Trophoblast cell (in vitro differentiated cells and primary cell): ENCODE measurements at regions not wholly inside any gene's neighbourhood (a gene's known extent, or its start where the extent isn't known, plus 50 kb on each side); places are given as distances from the start of the nearest gene placed in this dataset.
"Not testable (repeated sequence)": the region's sequence is repeated elsewhere in the genome, so short reads cannot be mapped to it uniquely, and the experiment has no call there.

Experiments used
- DNase-seq, 2 donors: peaks; one replicate each; pipeline ENCODE4 v3.0.0-alpha.2; 2016
- H2AFZ ChIP-seq: 2 replicates; pipeline ENCODE4 v1.6.1; 2013; ENCODE audit warnings: low read length, moderate library complexity, mild to moderate bottlenecking; ENCODE audit not compliant: insufficient read depth, poor library complexity
- H2AK5ac ChIP-seq: 2 replicates; pipeline ENCODE4 v1.6.1; 2013; ENCODE audit warnings: mild to moderate bottlenecking, low read length
- H2BK120ac ChIP-seq: 2 replicates; pipeline ENCODE4 v1.6.1; 2013; ENCODE audit warnings: low read length, mild to moderate bottlenecking, moderate library complexity; ENCODE audit not compliant: insufficient read depth, poor library complexity
- H2BK12ac ChIP-seq: 2 replicates; pipeline ENCODE4 v1.6.1; 2013; ENCODE audit warnings: mild to moderate bottlenecking, low read length, moderate library complexity
- H2BK5ac ChIP-seq: 2 replicates; pipeline ENCODE4 v1.6.1; 2013; ENCODE audit warnings: low read length, low read depth, moderate library complexity, mild to moderate bottlenecking; ENCODE audit not compliant: poor library complexity
- H3K14ac ChIP-seq: 2 replicates; pipeline ENCODE4 v1.6.1; 2013; ENCODE audit warnings: mild to moderate bottlenecking, low read length
- H3K18ac ChIP-seq: 2 replicates; pipeline ENCODE4 v1.6.1; 2013; ENCODE audit warnings: mild to moderate bottlenecking, low read length
- H3K23ac ChIP-seq: 2 replicates; pipeline ENCODE4 v1.6.1; 2013; ENCODE audit warnings: low read length
- H3K27ac ChIP-seq: 2 replicates; pipeline ENCODE4 v1.5.1; 2013; ENCODE audit warnings: low read depth, mild to moderate bottlenecking, inconsistent platforms, low read length, moderate library complexity
- H3K27me3 ChIP-seq: 2 replicates; pipeline ENCODE4 v1.6.1; 2013; ENCODE audit warnings: inconsistent platforms, mild to moderate bottlenecking, low read length, moderate library complexity; ENCODE audit not compliant: insufficient read depth
- H3K36me3 ChIP-seq, 2 experiments: 1 replicate in 1 of 2; 2 replicates in 1 of 2; pipeline ENCODE4 v1.6.1; 2013; ENCODE audit warnings: low read length in 2 of 2, mild to moderate bottlenecking in 2 of 2, moderate library complexity in 1 of 2; ENCODE audit not compliant: insufficient read depth in 2 of 2, control insufficient read depth in 1 of 2
- H3K4ac ChIP-seq: 2 replicates; pipeline ENCODE4 v1.6.1; 2013; ENCODE audit warnings: low read depth, mild to moderate bottlenecking, low read length, moderate library complexity
- H3K4me1 ChIP-seq, 2 experiments: 1 replicate in 1 of 2; 2 replicates in 1 of 2; pipeline ENCODE4 v1.6.1; 2013; ENCODE audit warnings: low read length in 2 of 2, mild to moderate bottlenecking in 2 of 2, moderate library complexity in 1 of 2; ENCODE audit not compliant: insufficient read depth in 2 of 2, control insufficient read depth in 1 of 2
- H3K4me2 ChIP-seq: 2 replicates; pipeline ENCODE4 v1.6.1; 2013; ENCODE audit warnings: inconsistent platforms, mild to moderate bottlenecking, low read length, moderate library complexity
- H3K4me3 ChIP-seq: 2 replicates; pipeline ENCODE4 v1.5.1; 2013; ENCODE audit warnings: mild to moderate bottlenecking, low read depth, low read length, inconsistent platforms
- H3K79me1 ChIP-seq: one replicate; pipeline ENCODE4 v1.6.1; 2013; ENCODE audit warnings: low read length
- H3K79me2 ChIP-seq: 2 replicates; pipeline ENCODE4 v1.6.1; 2013; ENCODE audit warnings: low read length, mild to moderate bottlenecking; ENCODE audit not compliant: control insufficient read depth, insufficient read depth, poor library complexity
- H3K9ac ChIP-seq: 2 replicates; pipeline ENCODE4 v1.6.1; 2013; ENCODE audit warnings: mild to moderate bottlenecking, low read length
- H3K9me3 ChIP-seq: 2 replicates; pipeline ENCODE4 v1.6.1; 2013; ENCODE audit warnings: low read depth, mild to moderate bottlenecking, control low read depth, inconsistent platforms, low read length; ENCODE audit not compliant: insufficient read depth
- H4K12ac ChIP-seq: 2 replicates; pipeline ENCODE4 v1.6.1; 2013; ENCODE audit warnings: low read depth, mild to moderate bottlenecking, low read length, moderate library complexity
- H4K8ac ChIP-seq: 2 replicates; pipeline ENCODE4 v1.6.1; 2013; ENCODE audit warnings: low read depth, mild to moderate bottlenecking, low read length, moderate library complexity
- H4K91ac ChIP-seq: one replicate; pipeline ENCODE4 v1.6.1; 2013; ENCODE audit warnings: low read depth, mild to moderate bottlenecking, low read length, moderate library complexity
- WGBS: extraction: QIAGEN DNeasy Blood & Tissue Kit; methylation state at CpG from one replicate; pipeline ENCODE4 v1.1.7; 2013; ENCODE audit warnings: missing lambda C conversion rate; ENCODE audit not compliant: insufficient read length, insufficient coverage; ENCODE audit errors: extremely low coverage; 5-methylcytosine and 5-hydroxymethylcytosine counted together

GRCh38 chr5:1635477-1635876 is 111.7 kb upstream of the LPCAT1 start:
- H2BK12ac ChIP-seq, H2AK5ac ChIP-seq, H3K4me1 ChIP-seq, H2AFZ ChIP-seq, H4K8ac ChIP-seq, H3K9ac ChIP-seq, H3K18ac ChIP-seq, H3K4ac ChIP-seq, H3K4me2 ChIP-seq, H2BK5ac ChIP-seq, H3K23ac ChIP-seq, H4K12ac ChIP-seq, H2BK120ac ChIP-seq, H3K79me2 ChIP-seq, H3K27me3 ChIP-seq, H3K14ac ChIP-seq, DNase-seq, H4K91ac ChIP-seq, H3K79me1 ChIP-seq, H3K36me3 ChIP-seq, H3K9me3 ChIP-seq, H3K27ac ChIP-seq, H3K4me3 ChIP-seq: not testable (repeated sequence)
- no CpG with 5 or more reads among the region's 2 CpGs for WGBS

- no peak overlapping the region for H3K27ac ChIP-seq
- peak overlapping the region; percentile 74 for H3K4me2 ChIP-seq
- H3K18ac ChIP-seq = peak overlapping the region; percentile 84
- H3K23ac ChIP-seq = no peak overlapping the region
- WGBS = no CpG with 5 or more reads among the region's 18 CpGs
- H4K12ac ChIP-seq = peak overlapping the region; percentile 99
- peak overlapping the region; percentile 86 for H3K4me3 ChIP-seq
- peak overlapping the region; percentile 61 for H2AFZ ChIP-seq
- peak overlapping the region; percentile 86 for H4K91ac ChIP-seq
- no peaks in the 10 kb centered on the region for H3K9me3 ChIP-seq
- H3K79me2 ChIP-seq = peaks cover 5% of the 10 kb centered on the region
- DNase-seq = no peak
- H3K79me1 ChIP-seq = peaks cover 7% of the 10 kb centered on the region
- H3K9ac ChIP-seq = no peak overlapping the region
- H2AK5ac ChIP-seq = peak overlapping the region; percentile 60
- H3K27me3 ChIP-seq = no peaks in the 10 kb centered on the region
- H2BK120ac ChIP-seq = peak overlapping the region; percentile 68
- peak overlapping the region; percentile 18 for H2BK12ac ChIP-seq
- H3K4me1 ChIP-seq = peaks cover 0 to 3% of the 10 kb centered on the region in 2 experiments
- no peaks in the 10 kb centered on the region for H3K36me3 ChIP-seq
- peak overlapping the region; percentile 93 for H3K4ac ChIP-seq
- H4K8ac ChIP-seq = peak overlapping the region; percentile 100
- H2BK5ac ChIP-seq = no peak overlapping the region
- H3K14ac ChIP-seq = peak overlapping the region; percentile 68
Measured at GRCh38 chr5:1634337-1634661, 110.5 kb upstream of the LPCAT1 start.

- Histone ChIP-seq H3K4ac (peak overlapping the region; percentile 93), H3K4me2 (peak overlapping the region; percentile 74), H3K4me3 (peak overlapping the region; percentile 86), H3K9me3 (no peaks in the 10 kb centered on the region), H3K9ac (peak overlapping the region; percentile 58), H4K91ac (peak overlapping the region; percentile 86), H2BK120ac (peak overlapping the region; percentile 68), H3K14ac (peak overlapping the region; percentile 68), H3K27me3 (no peaks in the 10 kb centered on the region), H4K8ac (peak overlapping the region; percentile 100), H3K36me3 (no peaks in the 10 kb centered on the region), H3K27ac (no peak overlapping the region), H3K4me1 (peaks cover 0 to 3% of the 10 kb centered on the region in 2 experiments), H3K18ac (peak overlapping the region; percentile 84), H2BK5ac (no peak overlapping the region), H3K79me1 (peaks cover 7% of the 10 kb centered on the region), H2AFZ (peak overlapping the region; percentile 61), H2BK12ac (peak overlapping the region; percentile 18), H4K12ac (peak overlapping the region; percentile 99), H3K23ac (no peak overlapping the region), H2AK5ac (peak overlapping the region; percentile 60), H3K79me2 (peaks cover 5% of the 10 kb centered on the region)
- no CpG with 5 or more reads among the region's 75 CpGs for WGBS
- peak; percentile 38 to 58 for DNase-seq
Measured at GRCh38 chr5:1633605-1634336, 110.0 kb upstream of the LPCAT1 start.

- H3K27me3 ChIP-seq, H3K27ac ChIP-seq, H3K23ac ChIP-seq, H4K8ac ChIP-seq, H3K4me1 ChIP-seq, H3K4me3 ChIP-seq, DNase-seq, H3K9me3 ChIP-seq, H4K91ac ChIP-seq, H3K79me1 ChIP-seq, H3K79me2 ChIP-seq, H3K9ac ChIP-seq, H2BK5ac ChIP-seq, H2AFZ ChIP-seq, H3K36me3 ChIP-seq, H4K12ac ChIP-seq, H2AK5ac ChIP-seq, H2BK120ac ChIP-seq, H2BK12ac ChIP-seq, H3K14ac ChIP-seq, H3K18ac ChIP-seq, H3K4me2 ChIP-seq, H3K4ac ChIP-seq: not testable (repeated sequence)
- WGBS = no CpG with 5 or more reads among the region's 5 CpGs
Measured at GRCh38 chr5:1631004-1631403, 107.2 kb upstream of the LPCAT1 start.
